ENCODE measurements at regions not wholly inside any gene's neighbourhood (a gene's known extent, or its start where the extent isn't known, plus 50 kb on each side); places are given as distances from the start of the nearest gene placed in this dataset.

DNA sequence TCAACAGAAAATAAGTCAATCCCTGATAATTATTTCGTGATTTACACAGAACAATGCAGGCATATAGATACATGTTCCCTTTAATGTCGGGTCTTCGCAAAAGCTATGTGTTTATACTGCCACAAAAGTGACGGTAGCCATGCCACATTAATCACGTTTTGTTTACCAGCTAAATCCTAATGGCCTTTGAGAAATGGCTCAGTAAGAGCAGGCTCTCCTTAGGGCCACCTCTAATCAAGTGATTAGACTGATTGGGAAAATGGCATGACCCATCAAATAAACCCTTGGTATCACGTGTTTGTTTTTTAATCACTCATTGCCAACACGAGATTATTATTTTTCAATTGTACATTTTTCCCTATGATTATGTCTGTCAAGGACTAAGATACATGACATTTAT lies 102.0 kb upstream of the USP25 start:
- intact Hi-C loops (cut with micrococcal nuclease; ENCODE audit: unreplicated experiment) (no loop called here), in situ Hi-C loops (cut with MboI) (no loop called here)
- ATAC-seq (no peak), FAIRE-seq (no peak), DNase-seq (ENCODE audit: low read depth, low spot score) (no peak)
- TF ChIP-seq TCF12 (IDR thresholded peaks at IDR 0.05; ENCODE audit: low read depth, low read length) (no peak), MYC (IDR thresholded peaks at IDR 0.05; ENCODE audit: insufficient read depth, insufficient read length, insufficient replicate concordance, low read length, severe bottlenecking) (no peak), BRCA1 (IDR thresholded peaks at IDR 0.05; ENCODE audit: low read depth, low read length) (no peak)
- TF ChIP-seq, protein P1, sequence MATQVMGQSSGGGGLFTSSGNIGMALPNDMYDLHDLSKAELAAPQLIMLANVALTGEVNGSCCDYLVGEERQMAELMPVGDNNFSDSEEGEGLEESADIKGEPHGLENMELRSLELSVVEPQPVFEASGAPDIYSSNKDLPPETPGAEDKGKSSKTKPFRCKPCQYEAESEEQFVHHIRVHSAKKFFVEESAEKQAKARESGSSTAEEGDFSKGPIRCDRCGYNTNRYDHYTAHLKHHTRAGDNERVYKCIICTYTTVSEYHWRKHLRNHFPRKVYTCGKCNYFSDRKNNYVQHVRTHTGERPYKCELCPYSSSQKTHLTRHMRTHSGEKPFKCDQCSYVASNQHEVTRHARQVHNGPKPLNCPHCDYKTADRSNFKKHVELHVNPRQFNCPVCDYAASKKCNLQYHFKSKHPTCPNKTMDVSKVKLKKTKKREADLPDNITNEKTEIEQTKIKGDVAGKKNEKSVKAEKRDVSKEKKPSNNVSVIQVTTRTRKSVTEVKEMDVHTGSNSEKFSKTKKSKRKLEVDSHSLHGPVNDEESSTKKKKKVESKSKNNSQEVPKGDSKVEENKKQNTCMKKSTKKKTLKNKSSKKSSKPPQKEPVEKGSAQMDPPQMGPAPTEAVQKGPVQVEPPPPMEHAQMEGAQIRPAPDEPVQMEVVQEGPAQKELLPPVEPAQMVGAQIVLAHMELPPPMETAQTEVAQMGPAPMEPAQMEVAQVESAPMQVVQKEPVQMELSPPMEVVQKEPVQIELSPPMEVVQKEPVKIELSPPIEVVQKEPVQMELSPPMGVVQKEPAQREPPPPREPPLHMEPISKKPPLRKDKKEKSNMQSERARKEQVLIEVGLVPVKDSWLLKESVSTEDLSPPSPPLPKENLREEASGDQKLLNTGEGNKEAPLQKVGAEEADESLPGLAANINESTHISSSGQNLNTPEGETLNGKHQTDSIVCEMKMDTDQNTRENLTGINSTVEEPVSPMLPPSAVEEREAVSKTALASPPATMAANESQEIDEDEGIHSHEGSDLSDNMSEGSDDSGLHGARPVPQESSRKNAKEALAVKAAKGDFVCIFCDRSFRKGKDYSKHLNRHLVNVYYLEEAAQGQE (IDR thresholded peaks at IDR 0.05; ENCODE audit: low read depth, low read length), result no peak
- BruUV-seq (replicated peaks), result no TSS peak
- 48% methylated on average over 7 of the region's 7 CpGs for WGBS (ENCODE audit: insufficient coverage, insufficient replicate concordance, low lambda C conversion rate, missing lambda C conversion rate)
- no peaks in the 10 kb centered on the region for H3K27me3 ChIP-seq (replicated peaks in 1 of 2; ENCODE audit: control insufficient read depth in 2 of 2, insufficient read depth in 2 of 2, low read length in 1 of 2)
- ChIA-PET POLR2A (no interaction called here), SMC1A (ENCODE audit: uncharacterized antibody, unreplicated experiment) (no interaction called here), CTCF (no interaction called here), RAD21 (ENCODE audit: unreplicated experiment) (no interaction called here)
- no peaks in the 10 kb centered on the region for H3K79me2 ChIP-seq (ENCODE audit: control insufficient read depth, insufficient read depth, low read length)
- no peak overlapping the region for H3K4me3 ChIP-seq
- no peaks in the 10 kb centered on the region for H4K20me1 ChIP-seq (ENCODE audit: control insufficient read depth, insufficient read depth)
- no peaks in the 10 kb centered on the region for H3K4me1 ChIP-seq (ENCODE audit: control insufficient read depth, insufficient read depth, low read length)
- no peak overlapping the region for H3K4me2 ChIP-seq (ENCODE audit: control insufficient read depth, insufficient read depth)
- no peak overlapping the region for H2AFZ ChIP-seq (ENCODE audit: control insufficient read depth, low read depth, low read length)
- H3K9me3 ChIP-seq (replicated peaks; ENCODE audit: control insufficient read depth, insufficient read depth, low read length), result no peaks in the 10 kb centered on the region
- H3K36me3 ChIP-seq (ENCODE audit: control insufficient read depth in 2 of 2, insufficient read depth in 2 of 2, low read length in 1 of 2), result no peaks in the 10 kb centered on the region
- H3K9ac ChIP-seq (ENCODE audit: control insufficient read depth, insufficient read depth, low read length), result no peak overlapping the region
- no peak overlapping the region for H3K27ac ChIP-seq (ENCODE audit: control insufficient read depth, insufficient read depth)

DNA sequence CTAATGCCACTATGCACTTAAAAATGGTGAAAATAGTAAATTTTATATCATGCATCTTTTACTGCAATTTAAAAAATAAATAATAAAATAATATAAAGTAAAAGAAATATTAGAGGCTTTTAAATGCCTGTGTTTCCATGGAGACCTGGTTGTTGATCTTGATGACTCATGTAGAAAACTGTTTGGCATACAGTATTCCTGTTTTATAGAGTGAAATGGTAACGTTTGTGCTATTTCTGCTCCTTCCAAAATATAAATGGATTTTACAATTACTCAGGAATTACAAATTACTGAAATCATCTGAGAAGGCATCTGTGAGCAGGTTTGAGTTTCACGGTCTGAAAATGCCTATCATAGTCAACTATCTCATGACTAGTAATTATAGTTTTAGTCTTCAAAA lies 98.4 kb upstream of the USP25 start:
- Histone ChIP-seq H3K27ac (ENCODE audit: control insufficient read depth, insufficient read depth) (no peak overlapping the region), H3K27me3 (replicated peaks in 1 of 2; ENCODE audit: control insufficient read depth in 2 of 2, insufficient read depth in 2 of 2, low read length in 1 of 2) (no peaks in the 10 kb centered on the region; a peak in 1 of 4 replicates), H2AFZ (ENCODE audit: control insufficient read depth, low read depth, low read length) (no peak overlapping the region), H4K20me1 (ENCODE audit: control insufficient read depth, insufficient read depth) (no peaks in the 10 kb centered on the region), H3K36me3 (ENCODE audit: control insufficient read depth in 2 of 2, insufficient read depth in 2 of 2, low read length in 1 of 2) (no peaks in the 10 kb centered on the region), H3K4me1 (ENCODE audit: control insufficient read depth, insufficient read depth, low read length) (no peaks in the 10 kb centered on the region), H3K9ac (ENCODE audit: control insufficient read depth, insufficient read depth, low read length) (no peak overlapping the region), H3K79me2 (ENCODE audit: control insufficient read depth, insufficient read depth, low read length) (no peaks in the 10 kb centered on the region), H3K4me2 (ENCODE audit: control insufficient read depth, insufficient read depth) (no peak overlapping the region), H3K9me3 (replicated peaks; ENCODE audit: control insufficient read depth, insufficient read depth, low read length) (no peaks in the 10 kb centered on the region), H3K4me3 (no peak overlapping the region)
- ChIA-PET POLR2A (no interaction called here), RAD21 (ENCODE audit: unreplicated experiment) (no interaction called here), SMC1A (ENCODE audit: uncharacterized antibody, unreplicated experiment) (no interaction called here), CTCF (no interaction called here)
- no TSS peak for BruUV-seq (replicated peaks)
- ATAC-seq, result no peak
- intact Hi-C loops (cut with micrococcal nuclease; ENCODE audit: unreplicated experiment) (no loop called here), in situ Hi-C loops (cut with MboI) (no loop called here)
- no peak for FAIRE-seq
- 0% methylated on average over 2 of the region's 2 CpGs for WGBS (ENCODE audit: insufficient coverage, insufficient replicate concordance, low lambda C conversion rate, missing lambda C conversion rate)
- DNase-seq (ENCODE audit: low read depth, low spot score), result no peak
- TF ChIP-seq NR2F1 (conservative IDR thresholded peaks at IDR 0.05) (no peak), WRNIP1 (IDR thresholded peaks at IDR 0.05; ENCODE audit: borderline replicate concordance, low read depth, low read length) (no peak), RAD21 (IDR thresholded peaks at IDR 0.05; ENCODE audit: insufficient read depth, low read depth, low read length) (no peak), RFX5 (IDR thresholded peaks at IDR 0.05; ENCODE audit: low read depth, low read length) (no peak), SUZ12 (IDR thresholded peaks at IDR 0.05; ENCODE audit: unreplicated experiment) (no peak), BCL11A (IDR thresholded peaks at IDR 0.05; ENCODE audit: low read depth, low read length) (no peak), EGR1 (IDR thresholded peaks at IDR 0.05; ENCODE audit: borderline replicate concordance in 1 of 2, low read depth in 2 of 2, low read length in 2 of 2) (no peak), FOXK2 (IDR thresholded peaks at IDR 0.05) (no peak), TCF3 (IDR thresholded peaks at IDR 0.05; ENCODE audit: borderline replicate concordance, insufficient read depth, low read depth, low read length) (no peak)
- TF ChIP-seq, protein P2, sequence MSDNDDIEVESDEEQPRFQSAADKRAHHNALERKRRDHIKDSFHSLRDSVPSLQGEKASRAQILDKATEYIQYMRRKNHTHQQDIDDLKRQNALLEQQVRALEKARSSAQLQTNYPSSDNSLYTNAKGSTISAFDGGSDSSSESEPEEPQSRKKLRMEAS (IDR thresholded peaks at IDR 0.05; ENCODE audit: low read depth, low read length), result no peak
- TF ChIP-seq, protein P3, sequence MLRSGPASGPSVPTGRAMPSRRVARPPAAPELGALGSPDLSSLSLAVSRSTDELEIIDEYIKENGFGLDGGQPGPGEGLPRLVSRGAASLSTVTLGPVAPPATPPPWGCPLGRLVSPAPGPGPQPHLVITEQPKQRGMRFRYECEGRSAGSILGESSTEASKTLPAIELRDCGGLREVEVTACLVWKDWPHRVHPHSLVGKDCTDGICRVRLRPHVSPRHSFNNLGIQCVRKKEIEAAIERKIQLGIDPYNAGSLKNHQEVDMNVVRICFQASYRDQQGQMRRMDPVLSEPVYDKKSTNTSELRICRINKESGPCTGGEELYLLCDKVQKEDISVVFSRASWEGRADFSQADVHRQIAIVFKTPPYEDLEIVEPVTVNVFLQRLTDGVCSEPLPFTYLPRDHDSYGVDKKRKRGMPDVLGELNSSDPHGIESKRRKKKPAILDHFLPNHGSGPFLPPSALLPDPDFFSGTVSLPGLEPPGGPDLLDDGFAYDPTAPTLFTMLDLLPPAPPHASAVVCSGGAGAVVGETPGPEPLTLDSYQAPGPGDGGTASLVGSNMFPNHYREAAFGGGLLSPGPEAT (IDR thresholded peaks at IDR 0.05; ENCODE audit: low read depth), result no peak
